Activated CD8-positive, alpha-beta memory T cell treated with anti-CD3 and anti-CD28 coated beads, Interleukin-2, amount 50 U/mL, for 48 hours (primary cell): ENCODE measurements at regions not wholly inside any gene's neighbourhood (a gene's known extent, or its start where the extent isn't known, plus 50 kb on each side); places are given as distances from the start of the nearest gene placed in this dataset.
"Not testable (repeated sequence)": the region's sequence is repeated elsewhere in the genome, so short reads cannot be mapped to it uniquely, and the experiment has no call there.

Experiments used
- DNase-seq: peaks from one replicate; pipeline ENCODE4 v3.0.0-alpha.2; 2020

DNA sequence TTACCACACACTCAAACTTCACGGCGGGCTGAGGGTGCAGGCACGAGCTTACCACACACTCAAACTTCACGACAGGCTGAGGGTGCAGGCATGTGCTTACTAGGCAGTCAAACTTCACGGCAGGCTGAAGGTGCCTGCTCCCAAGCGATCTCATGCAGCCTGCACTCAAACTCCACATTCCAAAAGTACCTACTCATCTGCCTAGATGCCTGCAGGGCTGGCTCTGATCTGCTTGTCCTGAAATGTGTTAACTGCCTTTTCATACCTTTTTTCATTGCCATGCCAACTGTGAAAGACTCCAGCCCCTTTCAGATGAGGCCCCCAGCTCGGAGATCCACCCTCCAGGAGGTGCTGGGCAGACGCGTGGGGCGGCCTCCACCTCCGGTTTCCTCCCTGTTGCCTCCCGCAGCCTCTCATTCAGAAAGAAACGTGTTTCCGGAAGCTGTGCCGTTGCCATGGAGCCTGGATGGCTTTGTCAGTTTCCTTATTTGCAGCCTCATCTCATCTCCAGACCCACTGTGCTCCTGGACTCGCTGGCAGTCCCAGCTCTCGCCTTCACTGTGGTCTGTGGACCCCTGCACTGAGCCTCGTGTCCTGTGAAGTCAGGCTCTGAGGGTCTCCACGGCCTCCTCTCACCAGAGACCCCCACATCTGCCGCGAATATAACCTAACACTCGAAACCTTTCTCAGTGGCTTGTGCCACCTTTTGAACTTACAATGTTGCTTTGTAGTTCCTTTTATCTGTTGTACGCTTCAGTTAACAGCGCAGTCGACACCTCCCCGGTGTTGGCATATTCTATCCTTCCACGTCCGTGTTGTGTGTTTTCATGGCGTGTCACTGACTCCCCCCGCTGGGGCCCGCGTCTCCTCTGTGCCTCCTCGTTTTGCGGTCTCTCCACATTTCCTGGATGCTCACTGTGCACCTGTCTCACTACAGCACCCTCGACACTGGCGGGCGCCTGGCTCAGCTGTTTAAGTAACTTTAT, 106.1 kb upstream of the ALKAL2 start:
- DNase-seq: peak; percentile 72

DNA sequence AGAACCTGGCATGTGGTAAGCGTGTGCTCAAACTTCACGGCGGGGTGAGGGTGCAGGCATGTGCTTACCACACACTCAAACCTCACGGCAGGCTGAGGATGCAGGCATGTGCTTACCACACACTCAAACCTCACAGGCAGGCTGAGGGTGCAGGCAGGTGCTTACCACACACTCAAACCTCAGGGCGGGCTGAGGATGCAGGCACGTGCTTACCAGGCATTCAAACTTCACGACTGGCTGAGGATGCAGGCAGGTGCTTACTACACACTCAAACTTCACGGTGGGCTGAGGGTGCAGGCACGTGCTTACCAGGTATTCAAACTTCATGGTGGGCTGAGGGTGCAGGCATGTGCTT, 105.0 kb upstream of the ALKAL2 start:
- no peak for DNase-seq

DNA sequence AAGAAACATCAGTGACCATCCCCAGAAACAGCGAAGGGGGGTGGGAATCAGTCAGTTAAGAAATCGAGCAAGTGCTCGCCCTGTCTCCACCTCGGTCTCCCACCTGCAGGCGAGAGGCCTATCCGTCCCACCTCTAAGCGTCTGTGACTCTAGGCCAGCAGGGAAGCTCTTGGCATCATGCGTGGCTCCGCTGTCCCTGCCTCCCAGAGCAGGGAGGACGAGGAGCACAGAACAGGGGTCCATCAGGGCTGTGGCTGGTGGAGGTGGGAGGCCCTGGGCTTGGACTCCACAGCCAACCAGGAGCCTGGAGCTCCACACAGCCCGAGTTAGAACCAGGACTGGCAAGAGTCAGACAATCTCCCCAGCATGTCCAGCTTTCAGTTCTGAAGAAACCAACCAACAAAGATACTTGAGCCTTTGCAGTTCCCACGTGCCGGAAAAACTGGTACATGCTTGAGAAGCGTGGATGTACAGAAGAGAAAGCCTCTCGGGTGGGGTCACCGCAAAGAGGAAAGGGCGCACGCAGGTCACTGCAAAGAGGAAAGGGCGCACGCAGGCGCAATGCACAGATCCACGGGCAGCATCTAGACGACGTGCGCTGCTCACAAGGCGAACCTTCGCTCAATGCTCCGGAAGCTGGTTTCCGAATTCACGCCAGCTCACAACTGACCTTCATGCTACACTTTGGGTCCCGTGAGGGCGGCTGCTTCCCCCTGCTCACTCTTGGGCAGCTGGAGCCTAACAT, 104.5 kb upstream of the ALKAL2 start:
- no peak for DNase-seq

DNA sequence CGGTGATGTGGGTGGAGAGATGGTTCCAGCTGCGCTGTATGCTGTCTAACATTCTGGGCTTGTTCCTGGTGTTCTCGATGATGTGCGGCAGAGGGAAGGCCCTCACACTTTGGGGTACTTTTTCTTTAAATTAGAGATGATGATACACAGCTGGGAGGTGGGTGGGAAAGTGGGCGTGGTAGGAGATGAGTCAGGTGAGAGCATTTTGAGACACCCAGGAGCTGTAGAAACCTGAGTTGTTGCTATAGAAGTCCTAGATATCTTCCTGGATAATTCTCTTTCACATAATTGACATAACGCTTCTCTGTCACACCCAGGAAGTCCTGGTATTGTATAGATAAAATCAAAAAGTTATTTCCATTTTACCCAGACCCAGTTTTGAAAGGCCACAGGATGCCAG, 103.8 kb upstream of the ALKAL2 start:
- no peak for DNase-seq

DNA sequence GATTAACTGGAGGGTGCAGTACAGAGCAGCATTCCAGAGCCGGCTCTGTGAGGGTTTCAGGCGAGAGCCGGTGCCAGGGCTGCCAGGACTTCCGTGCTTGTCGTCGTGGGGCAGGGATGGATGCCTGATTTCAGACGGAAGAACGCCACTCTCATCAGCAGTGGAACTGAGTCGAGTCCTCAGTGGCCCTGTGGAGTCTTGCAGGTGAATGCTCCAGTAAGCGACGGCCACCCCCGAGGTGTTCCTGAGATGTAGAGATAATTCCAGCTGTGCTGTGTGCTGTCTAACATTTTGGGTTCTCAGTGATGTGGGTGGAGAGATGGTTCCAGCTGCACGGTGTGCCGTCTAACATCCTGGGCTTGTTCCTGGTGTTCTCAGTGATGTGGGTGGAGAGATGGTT, 103.1 kb upstream of the ALKAL2 start:
- DNase-seq: no peak

DNA sequence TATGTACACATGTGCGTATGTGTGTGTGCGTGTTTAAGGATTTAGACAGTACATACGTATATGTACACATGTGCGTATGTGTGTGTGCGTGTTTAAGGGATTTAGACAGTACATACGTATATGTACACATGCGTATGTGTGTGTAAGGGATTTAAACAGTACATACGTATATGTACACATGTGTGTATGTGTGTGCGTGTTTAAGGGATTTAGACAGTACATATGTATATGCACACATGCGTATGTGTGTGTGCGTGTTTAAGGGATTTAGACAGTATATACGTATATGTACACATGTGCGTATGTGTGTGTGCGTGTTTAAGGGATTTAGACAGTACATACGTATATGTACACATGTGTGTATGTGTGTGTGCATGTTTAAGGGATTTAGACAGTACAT, 102.1 kb upstream of the ALKAL2 start:
- DNase-seq: not testable (repeated sequence)

DNA sequence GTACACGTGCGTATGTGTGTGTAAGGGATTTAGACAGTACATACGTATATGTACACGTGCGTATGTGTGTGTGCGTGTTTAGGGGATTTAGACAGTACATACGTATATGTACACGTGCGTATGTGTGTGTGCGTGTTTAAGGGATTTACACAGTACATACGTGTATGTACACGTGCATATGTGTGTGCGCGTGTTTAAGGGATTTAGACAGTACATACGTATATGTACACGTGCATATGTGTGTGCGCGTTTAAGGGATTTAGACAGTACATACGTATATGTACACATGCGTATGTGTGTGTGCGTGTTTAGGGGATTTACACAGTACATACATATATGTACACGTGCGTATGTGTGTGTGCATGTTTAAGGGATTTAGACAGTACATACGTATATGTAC, 100.9 kb upstream of the ALKAL2 start:
- not testable (repeated sequence) for DNase-seq

DNA sequence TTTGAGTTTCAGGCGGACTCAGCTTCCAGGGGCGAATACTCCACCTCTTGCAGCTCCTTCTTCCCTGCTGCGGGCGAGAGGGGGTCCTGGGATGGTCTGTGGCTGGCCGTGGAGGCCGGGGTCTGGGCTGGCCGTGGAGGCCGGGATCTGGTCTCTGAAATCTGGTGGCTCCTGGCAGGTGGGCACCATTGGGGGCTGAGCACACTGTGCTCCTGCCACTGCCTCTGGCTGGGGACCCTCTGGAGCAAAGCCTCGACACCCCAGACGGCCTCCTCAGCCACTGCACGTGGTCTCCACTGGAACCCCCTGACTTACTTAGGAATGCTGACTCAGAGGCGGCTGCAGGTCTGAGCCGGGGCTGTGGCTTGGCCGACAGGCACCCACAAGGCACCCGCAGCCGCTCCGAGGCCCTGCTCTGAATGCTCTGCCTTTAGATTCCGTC, 100.1 kb upstream of the ALKAL2 start:
- DNase-seq: no peak

DNA sequence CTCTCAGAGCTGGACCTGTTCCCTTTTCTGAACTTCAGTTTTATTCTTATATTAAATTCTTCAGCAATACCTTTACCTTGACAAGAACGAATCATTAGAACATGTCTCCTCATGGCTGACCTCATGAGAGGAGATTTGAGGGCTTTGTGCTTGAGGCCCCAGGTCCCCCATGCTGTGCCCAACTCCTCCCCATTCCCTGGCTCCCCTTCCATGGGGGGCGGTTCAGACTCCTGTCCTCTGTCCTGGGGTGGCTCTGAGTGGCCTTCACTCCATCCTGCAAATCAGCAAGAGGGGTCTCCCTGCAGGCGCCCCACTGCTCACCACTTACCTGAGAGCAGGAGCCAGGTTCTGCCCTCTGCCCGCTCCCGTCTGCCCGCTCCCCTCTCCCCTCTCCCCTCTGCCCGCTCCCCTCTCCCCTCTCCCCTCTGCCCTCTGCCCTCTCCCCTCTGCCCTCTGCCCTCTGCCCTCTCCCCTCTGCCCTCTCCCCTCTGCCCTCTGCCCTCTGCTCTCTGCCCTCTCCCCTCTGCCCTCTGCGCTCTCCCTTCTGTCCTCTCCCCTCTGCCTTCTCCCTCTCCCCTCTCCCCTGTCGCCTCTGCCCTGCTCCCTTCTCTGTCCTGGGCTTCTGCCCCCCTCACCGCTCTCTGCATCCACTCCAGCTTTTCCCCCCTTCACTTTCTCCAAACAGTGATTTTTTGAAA, 98.7 kb upstream of the ALKAL2 start:
- DNase-seq: no peak

DNA sequence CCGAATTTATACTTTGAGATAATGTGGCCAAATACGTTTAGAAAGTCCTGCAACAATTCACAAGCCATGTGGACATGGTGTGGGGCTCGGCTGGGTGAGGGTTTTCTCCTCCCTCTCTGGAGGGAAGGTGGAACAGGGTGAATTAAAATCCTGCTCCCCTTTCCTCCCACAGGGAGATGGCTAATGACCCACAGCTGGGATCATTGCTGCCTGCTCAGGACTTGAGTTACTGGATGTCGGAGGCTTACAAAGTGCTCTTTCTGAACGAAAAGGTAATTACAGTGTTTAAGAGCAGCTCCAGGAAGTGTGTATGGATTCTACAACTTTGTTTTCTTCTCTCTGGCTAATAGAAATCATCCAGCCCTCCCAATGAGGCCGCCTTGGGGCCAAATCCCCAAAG, 97.9 kb upstream of the ALKAL2 start:
- DNase-seq: no peak

DNA sequence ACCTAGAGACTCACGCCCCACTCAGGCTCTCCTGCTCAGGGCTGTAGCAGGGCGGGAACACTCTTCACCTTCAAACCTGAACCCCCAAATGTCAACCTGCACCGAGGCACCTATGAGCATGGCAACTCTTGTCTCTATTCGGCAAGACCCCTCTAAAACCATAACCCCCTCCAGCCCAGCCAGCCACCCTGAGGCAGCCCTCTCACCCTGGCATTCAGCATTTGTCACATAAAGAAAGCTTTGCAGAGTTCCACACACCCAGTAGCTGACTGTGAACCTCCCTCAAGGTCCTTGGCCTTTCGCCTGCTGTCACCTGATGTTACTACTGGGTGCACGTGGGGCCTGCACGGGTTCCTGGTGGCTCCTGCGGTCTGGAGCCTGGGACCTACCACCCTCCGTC, 97.2 kb upstream of the ALKAL2 start:
- no peak for DNase-seq

DNA sequence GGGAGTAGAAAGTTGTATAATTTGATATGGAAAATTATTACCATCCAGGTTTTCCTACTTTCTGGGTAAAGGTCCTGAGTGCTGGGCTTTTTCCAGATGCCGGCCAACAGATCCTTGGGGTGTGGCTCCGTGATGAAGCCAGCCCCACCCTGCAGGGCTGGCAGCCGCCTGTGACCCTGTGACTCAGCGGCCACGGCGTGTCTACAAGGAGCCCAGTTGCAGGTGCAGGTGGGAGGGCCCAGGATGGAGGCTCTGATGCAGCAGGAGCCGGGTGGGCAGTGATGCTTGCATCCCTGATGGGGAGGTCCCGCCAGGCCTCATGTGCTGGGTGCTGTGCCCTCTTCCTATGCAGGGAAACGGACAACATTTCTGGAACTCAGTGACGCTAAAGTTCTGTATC, 96.0 kb upstream of the ALKAL2 start:
- no peak for DNase-seq

DNA sequence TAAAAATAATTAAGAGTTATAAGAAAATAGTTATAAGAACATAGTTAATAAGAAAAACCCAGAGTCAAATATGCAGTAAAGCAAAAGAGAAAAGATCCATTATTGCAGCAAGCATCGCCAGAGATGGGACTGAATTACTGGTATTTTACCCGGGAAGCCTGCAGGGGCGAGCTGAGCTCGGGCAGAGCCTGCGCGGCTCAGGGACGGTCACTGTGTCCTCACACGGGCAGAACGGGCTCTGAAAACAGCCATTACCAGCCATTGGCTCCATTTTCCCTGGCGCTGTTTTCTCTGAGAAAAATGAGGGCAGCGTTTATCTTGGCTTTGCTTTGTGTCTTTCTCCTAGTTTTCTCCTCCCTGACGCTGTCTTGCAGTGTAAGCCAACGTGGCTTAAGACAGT, 95.3 kb upstream of the ALKAL2 start:
- DNase-seq: no peak

DNA sequence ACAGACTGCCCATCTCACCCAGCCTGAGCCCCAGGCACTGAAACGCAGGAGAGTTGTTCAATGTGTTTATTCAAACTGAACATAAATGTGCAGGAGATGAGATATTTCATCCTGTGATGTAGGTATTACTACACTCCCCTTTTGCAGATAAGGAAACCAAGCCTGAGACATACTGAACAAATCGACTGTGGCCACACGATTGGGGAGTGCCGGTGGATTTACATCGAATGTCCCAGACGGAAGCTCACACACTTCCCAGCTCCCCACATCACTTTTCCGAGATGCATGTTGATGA, 94.8 kb upstream of the ALKAL2 start:
- DNase-seq: no peak

DNA sequence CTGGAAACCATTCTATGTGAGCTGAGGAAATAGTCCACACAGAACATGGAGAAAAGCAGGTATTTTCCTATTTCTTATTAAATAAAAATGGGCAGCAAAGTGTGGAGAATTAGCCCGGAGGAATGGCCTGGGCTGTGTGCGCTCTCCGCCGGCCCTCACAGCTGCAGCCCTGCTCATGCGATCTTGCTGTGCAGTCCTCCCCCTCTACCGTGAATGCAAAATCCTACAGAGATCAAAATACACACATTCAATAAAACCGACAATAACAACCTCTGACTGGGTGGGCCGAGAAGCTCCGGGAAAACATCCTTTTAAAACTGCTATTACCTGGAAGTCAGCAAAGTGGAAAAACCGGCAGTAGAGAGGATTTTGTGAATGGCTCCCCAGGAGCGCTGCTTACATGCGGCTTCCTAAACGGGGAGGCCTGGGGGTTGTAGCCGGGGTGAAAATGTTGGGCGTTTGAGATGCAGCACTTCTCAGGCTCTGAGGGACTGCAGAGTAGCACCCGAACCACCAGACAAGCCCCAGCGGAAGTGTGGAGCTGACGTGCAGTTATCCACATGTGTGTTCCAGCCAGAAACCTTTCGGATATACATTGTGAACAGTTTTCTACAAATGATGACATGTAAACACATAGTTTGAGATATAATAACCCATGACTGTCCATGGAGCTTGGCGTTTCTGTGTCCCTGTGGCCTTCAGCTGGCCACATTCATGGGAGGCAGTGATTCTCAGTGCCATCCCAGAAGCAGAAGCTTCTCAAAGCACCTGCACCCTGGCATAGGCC, 94.2 kb upstream of the ALKAL2 start:
- DNase-seq: no peak

DNA sequence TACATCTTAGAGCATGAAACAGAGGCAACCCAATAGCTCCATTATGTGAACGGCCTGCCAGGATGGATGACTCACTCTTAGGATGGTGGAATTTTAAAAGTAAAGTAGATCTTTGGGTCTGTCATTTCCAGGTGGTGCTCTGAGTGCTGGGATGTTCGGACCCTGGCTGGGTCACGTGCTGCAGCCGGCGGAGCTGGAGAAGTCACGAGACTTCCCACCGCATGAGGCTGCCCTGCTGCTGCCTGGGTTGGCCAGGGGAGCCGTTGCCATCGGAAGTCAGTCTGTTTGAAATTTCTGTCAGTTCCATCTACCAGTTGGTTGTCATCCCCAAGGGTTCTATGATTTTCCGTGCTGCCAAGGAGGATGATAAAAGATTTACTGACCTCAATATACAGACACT, 93.3 kb upstream of the ALKAL2 start:
- no peak for DNase-seq

DNA sequence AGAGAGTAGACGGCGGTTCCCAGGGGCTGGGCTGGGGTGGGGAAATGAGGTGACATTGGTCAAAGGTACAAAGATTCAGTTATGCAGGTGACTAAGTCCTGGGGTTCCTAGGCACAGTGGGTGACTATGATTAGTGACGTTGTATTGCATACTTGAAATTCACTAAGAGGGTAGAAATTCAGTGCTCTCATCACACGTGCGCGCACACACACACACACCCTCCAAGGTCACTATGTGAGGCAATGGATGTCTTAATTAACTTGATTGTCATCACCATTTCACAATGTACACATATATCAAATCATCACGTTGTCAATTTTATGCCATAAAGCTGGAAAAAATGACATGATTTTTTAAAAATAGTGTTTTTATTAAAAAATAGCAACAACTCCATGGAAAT, 92.9 kb upstream of the ALKAL2 start:
- no peak for DNase-seq

DNA sequence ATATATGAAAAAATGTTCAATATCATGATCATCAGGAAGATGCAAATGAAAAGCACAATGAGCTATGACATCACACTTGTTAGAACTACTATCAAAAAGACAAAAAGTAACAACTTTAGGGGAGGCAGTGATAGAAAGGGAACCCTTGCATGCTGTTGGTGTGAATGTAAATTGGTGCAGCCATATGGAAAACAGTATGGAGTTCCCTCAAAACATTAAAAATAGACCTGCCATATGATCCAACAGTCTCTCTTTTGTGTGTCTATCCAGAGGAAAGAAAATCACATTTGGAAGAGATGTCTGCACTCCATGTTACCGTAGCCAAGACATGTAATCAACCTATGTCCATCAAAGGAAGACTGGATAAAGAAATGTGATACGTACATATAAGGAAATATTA, 92.3 kb upstream of the ALKAL2 start:
- DNase-seq: no peak

DNA sequence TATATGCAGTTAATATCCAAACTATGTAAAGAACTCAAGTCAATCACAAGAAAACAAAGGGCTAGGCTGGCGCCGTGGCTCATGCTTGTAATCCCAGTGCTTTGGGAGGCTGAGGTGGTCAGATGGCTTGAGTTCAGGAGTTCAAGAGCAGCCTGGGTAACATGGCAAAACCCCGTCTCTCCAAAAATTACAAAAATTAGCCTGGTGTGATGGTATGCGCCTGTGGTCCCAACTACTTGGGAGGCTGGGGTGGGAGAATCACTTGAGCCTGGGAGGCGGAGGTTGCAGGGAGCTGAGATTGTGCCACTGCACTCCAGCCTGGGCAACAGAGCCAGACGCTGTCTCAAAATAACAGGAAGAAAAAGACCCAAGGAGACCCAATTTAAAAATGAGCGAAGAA, 91.9 kb upstream of the ALKAL2 start:
- no peak for DNase-seq

DNA sequence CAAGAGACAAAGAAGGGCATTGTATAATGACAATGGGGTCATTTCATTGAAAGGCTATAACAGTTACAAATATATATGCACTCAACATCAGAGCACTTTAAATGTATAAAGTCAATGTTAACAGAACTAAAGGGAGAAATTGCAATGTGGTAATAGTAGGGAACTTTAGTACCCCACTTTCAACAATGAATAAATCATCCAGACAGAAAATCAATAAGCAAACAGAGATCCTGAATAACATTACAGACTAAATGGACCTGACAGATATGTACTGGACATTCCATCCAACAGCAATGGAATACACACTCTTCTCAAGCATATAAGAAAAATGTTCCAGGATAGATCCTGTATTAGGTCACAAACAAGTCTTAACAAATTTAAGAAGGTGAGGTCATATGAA, 90.5 kb upstream of the ALKAL2 start:
- DNase-seq: no peak

DNA sequence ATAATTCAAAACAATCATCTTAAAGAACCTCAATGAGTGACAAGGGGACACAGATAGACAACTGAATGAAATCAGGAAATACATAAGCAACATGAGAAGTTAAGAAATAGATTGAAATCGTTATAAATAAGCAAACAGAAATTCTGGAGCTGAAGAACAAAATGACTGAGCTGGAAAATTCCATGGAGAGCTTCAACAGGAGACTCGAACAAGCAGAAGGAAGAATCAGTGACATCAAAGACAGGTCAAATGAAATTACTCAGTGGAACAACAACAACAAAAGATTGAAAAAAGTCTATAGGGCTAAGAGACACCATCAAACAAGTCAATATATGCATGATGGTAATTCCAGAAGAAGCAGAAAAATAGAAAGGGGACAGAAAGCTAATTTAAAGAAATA, 89.5 kb upstream of the ALKAL2 start:
- no peak for DNase-seq

DNA sequence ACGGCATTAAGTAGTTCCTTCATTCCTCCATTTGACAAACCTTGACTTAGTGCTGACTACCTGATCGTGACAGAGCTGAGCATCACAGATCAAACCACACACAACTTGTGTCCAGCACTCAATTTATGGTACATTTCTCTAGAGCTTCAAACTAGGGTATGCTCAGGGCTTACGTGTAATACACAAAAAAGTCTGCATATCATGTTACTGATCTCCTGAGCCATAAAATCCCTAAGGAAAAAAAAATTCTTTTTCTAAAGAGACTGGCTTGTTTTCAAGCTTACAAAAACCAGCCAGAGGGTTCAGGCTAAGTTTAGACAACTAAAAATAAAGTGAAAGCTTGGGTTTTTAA, 88.0 kb upstream of the ALKAL2 start:
- no peak for DNase-seq

DNA sequence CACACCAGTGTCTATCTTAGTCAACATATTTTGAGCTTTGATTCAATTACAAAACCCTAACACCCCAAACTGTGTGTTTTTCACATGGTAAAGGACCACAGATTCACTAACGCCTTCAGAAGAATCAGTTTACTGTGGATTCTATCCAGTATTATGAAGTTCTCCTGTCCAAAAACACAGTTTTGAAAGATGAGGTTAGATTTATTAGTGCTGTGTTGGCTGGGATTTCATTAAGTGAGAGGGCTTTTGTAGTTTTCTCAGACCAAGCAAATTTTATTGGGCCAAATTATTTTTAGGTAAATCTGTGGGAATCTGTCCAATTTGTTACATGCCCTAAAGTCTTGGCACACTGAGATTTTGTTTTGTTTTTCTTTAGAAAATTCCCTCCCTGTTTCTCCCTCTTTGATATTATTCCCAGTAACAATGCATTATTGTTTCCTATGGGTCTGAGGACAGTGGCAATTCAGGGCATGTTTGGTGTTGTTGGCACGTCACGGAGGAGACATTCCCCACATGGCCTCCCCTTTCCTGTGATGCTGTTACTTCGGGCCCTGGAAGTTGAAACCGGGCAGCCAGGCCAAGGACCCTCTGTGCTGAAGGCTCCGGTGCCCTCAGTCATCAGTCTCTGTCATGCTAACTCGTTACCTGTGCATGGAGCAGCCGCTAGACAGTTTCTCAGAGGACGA, 87.5 kb upstream of the ALKAL2 start:
- no peak for DNase-seq
